B cell (primary cell): ENCODE measurements at regions not wholly inside any gene's neighbourhood (a gene's known extent, or its start where the extent isn't known, plus 50 kb on each side); places are given as distances from the start of the nearest gene placed in this dataset.

Experiments used
- ATAC-seq: fragments of 200-7000 bp; cut with Tn5 transposase; one replicate; pipeline ENCODE4 v1.10.0; 2021; ENCODE audit warnings: low read depth, mild to moderate bottlenecking, moderate number of reproducible peaks, moderate library complexity
- CTCF ChIA-PET: fragments of 350-600 bp; sonication (Branson Sonifier 250); formaldehyde crosslinking; loops from one replicate; lab custom pipeline; 2021; ENCODE audit warnings: antibody characterized with exemption, inconsistent platforms; lab: Charles Lee
- POLR2A ChIA-PET: fragments of 350-600 bp; sonication (Branson Sonifier 250); formaldehyde crosslinking; loops from one replicate; lab custom pipeline; 2021; ENCODE audit warnings: antibody characterized with exemption; lab: Charles Lee
- DNase-seq: peaks from one replicate; pipeline ENCODE4 v3.0.0; 2013
- H2AFZ ChIP-seq: 2 replicates; pipeline ENCODE4 v1.6.1; 2012; ENCODE audit warnings: mild to moderate bottlenecking, low read depth, low read length; ENCODE audit not compliant: insufficient read depth, poor library complexity, severe bottlenecking
- H3K27ac ChIP-seq, 2 donors: 1 replicate in 1 of 2; 2 replicates in 1 of 2; pipeline ENCODE4 v1.5.1; 2012 to 2013; ENCODE audit warnings: low read length in 2 of 2, mild to moderate bottlenecking in 2 of 2, moderate library complexity in 1 of 2
- H3K27me3 ChIP-seq, 4 experiments: fragments of 200-600 bp in 1 of 4; sonication (generic) in 1 of 4; replicated peaks in 1 of 4; 1 replicate in 2 of 4; 2 replicates in 2 of 4; pipeline versions ENCODE4 v1.6.1 to v1.7.0; 2013 to 2016; ENCODE audit warnings: low read length in 3 of 4, mild to moderate bottlenecking in 2 of 4, mixed read lengths in 1 of 4, moderate library complexity in 1 of 4; ENCODE audit not compliant: insufficient read depth in 4 of 4, control insufficient read depth in 3 of 4; ENCODE audit errors: control extremely low read depth in 1 of 4
- H3K36me3 ChIP-seq, 2 experiments: replicated peaks in 1 of 2; 1 replicate in 1 of 2; 2 replicates in 1 of 2; pipeline versions ENCODE4 v1.6.1 to v1.7.1; 2013; ENCODE audit warnings: low read length in 1 of 2; ENCODE audit not compliant: insufficient read depth in 2 of 2, control insufficient read depth in 1 of 2; ENCODE audit errors: control extremely low read depth in 1 of 2, extremely low read depth in 1 of 2
- H3K4me1 ChIP-seq, 2 donors: fragments of 200-600 bp in 1 of 2; sonication (generic) in 1 of 2; 1 replicate in 1 of 2; 2 replicates in 1 of 2; pipeline versions ENCODE4 v1.5.1 to v1.6.1; 2013 to 2017; ENCODE audit warnings: low read length in 2 of 2; ENCODE audit not compliant: control insufficient read depth in 2 of 2, insufficient read depth in 2 of 2
- H3K4me2 ChIP-seq: replicated peaks from 2 replicates; pipeline ENCODE3; 2012; ENCODE audit warnings: mild to moderate bottlenecking, low read depth, low read length; ENCODE audit not compliant: poor library complexity, severe bottlenecking
- H3K4me3 ChIP-seq, 5 experiments: fragments of 200-600 bp in 1 of 5; sonication (generic) in 1 of 5; 1 replicate in 3 of 5; 2 replicates in 2 of 5; pipeline versions ENCODE4 v1.5.1 to v1.7.0; 2011 to 2016; ENCODE audit warnings: low read length in 4 of 5, mild to moderate bottlenecking in 4 of 5, low read depth in 2 of 5, control low read depth in 1 of 5, moderate library complexity in 1 of 5; ENCODE audit not compliant: insufficient read depth in 1 of 5; ENCODE audit errors: control extremely low read depth in 1 of 5, extremely low read depth in 1 of 5
- H3K79me2 ChIP-seq: fragments of 200-600 bp; sonication (generic); one replicate; pipeline ENCODE4 v1.6.0; 2016; ENCODE audit warnings: low read length; ENCODE audit not compliant: control insufficient read depth, insufficient read depth
- H3K9ac ChIP-seq: fragments of 200-600 bp; sonication (generic); 2 replicates; pipeline ENCODE4 v1.6.1; 2017; ENCODE audit warnings: mild to moderate bottlenecking, low read length, moderate library complexity
- H3K9me3 ChIP-seq, 3 donors: one replicate each; pipeline versions ENCODE4 v1.6.1 to v1.7.1; 2013; ENCODE audit warnings: low read length in 2 of 3; ENCODE audit not compliant: control insufficient read depth in 2 of 3, insufficient read depth in 1 of 3; ENCODE audit errors: control extremely low read depth in 1 of 3
- H4K20me1 ChIP-seq: 2 replicates; pipeline ENCODE4 v1.6.0; 2012; ENCODE audit warnings: mild to moderate bottlenecking, low read length; ENCODE audit not compliant: insufficient read depth, control insufficient read depth, poor library complexity, severe bottlenecking
- H3K27ac Mint-ChIP-seq: one replicate; pipeline ENCODE4 v1.8.0; 2021; ENCODE audit warnings: mixed read lengths
- H3K27me3 Mint-ChIP-seq: one replicate; pipeline ENCODE4 v1.8.0; 2021; ENCODE audit warnings: mixed read lengths
- H3K4me1 Mint-ChIP-seq: one replicate; pipeline ENCODE4 v1.8.0; 2021; ENCODE audit warnings: mixed read lengths
- H3K4me3 Mint-ChIP-seq: one replicate; pipeline ENCODE4 v1.8.0; 2021; ENCODE audit warnings: mixed read lengths
- H3K9me3 Mint-ChIP-seq: one replicate; pipeline ENCODE4 v1.8.0; 2022; ENCODE audit warnings: mixed read lengths; ENCODE audit not compliant: insufficient read depth
- EZH2 ChIP-seq: IDR thresholded peaks from 2 replicates; pipeline ENCODE4 v1.6.1; 2012; ENCODE audit warnings: borderline replicate concordance, low read depth, mild to moderate bottlenecking, moderate library complexity, low read length; ENCODE audit not compliant: insufficient read depth, poor library complexity, severe bottlenecking
- WGBS: methylation state at CpG from one replicate; pipeline ENCODE4 v1.1.5; 2013; ENCODE audit warnings: missing lambda C conversion rate; ENCODE audit not compliant: insufficient coverage; 5-methylcytosine and 5-hydroxymethylcytosine counted together
- intact Hi-C: fragments of 100-400 bp; cut with micrococcal nuclease; formaldehyde crosslinking; loops from one replicate; pipeline ENCODE4 v1.10.0; 2022
- TF ChIP-seq, protein P1 (sequence below): fragments of 200-600 bp; IDR thresholded peaks from one replicate; pipeline ENCODE4 v1.8.0; 2022; ENCODE audit warnings: antibody characterized with exemption, mild to moderate bottlenecking

GRCh38 chr1:83064589-83065242, 934.2 kb downstream of the TTLL7 start:
- ATAC-seq = no peak
- Mint-ChIP-seq H3K9me3 (no peaks in the 10 kb centered on the region), H3K4me3 (no peak overlapping the region), H3K4me1 (no peaks in the 10 kb centered on the region), H3K27ac (no peak overlapping the region), H3K27me3 (no peaks in the 10 kb centered on the region)
- intact Hi-C loops = no loop called here
- Histone ChIP-seq H3K4me1 (no peaks in the 10 kb centered on the region), H3K36me3 (no peaks in the 10 kb centered on the region), H3K27me3 (no peaks in the 10 kb centered on the region), H3K79me2 (no peaks in the 10 kb centered on the region), H2AFZ (no peak overlapping the region), H4K20me1 (no peaks in the 10 kb centered on the region), H3K9me3 (peaks cover 0 to 8% (median 0%) of the 10 kb centered on the region in 3 donors), H3K4me3 (no peak overlapping the region), H3K9ac (no peak overlapping the region), H3K4me2 (no peak overlapping the region), H3K27ac (no peak overlapping the region)
- TF ChIP-seq, protein P1, sequence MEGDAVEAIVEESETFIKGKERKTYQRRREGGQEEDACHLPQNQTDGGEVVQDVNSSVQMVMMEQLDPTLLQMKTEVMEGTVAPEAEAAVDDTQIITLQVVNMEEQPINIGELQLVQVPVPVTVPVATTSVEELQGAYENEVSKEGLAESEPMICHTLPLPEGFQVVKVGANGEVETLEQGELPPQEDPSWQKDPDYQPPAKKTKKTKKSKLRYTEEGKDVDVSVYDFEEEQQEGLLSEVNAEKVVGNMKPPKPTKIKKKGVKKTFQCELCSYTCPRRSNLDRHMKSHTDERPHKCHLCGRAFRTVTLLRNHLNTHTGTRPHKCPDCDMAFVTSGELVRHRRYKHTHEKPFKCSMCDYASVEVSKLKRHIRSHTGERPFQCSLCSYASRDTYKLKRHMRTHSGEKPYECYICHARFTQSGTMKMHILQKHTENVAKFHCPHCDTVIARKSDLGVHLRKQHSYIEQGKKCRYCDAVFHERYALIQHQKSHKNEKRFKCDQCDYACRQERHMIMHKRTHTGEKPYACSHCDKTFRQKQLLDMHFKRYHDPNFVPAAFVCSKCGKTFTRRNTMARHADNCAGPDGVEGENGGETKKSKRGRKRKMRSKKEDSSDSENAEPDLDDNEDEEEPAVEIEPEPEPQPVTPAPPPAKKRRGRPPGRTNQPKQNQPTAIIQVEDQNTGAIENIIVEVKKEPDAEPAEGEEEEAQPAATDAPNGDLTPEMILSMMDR = no peak
- TF ChIP-seq EZH2 = no peak
- POLR2A ChIA-PET = no interaction called here
- no CpG with 5 or more reads among the region's 4 CpGs for WGBS
- CTCF ChIA-PET = no interaction called here
- DNase-seq = no peak

GRCh38 chr1:83060651-83061390, 938.1 kb downstream of the TTLL7 start:
- WGBS = 96% methylated on average over 5 of the region's 5 CpGs
- intact Hi-C loops = no loop called here
- no peak for DNase-seq
- no peaks in the 10 kb centered on the region for H3K4me1 ChIP-seq
- no peaks in the 10 kb centered on the region for H3K9me3 Mint-ChIP-seq
- POLR2A ChIA-PET = interaction anchor here (0.5 kb wide), 1 partner anchor 187 kb away, joined by 5 read pairs; no protein-coding TSS in a partner anchor
- no peak overlapping the region for H2AFZ ChIP-seq
- no peak for TF ChIP-seq EZH2
- TF ChIP-seq, protein P1 = no peak
- no peak overlapping the region for H3K4me3 Mint-ChIP-seq
- CTCF ChIA-PET = no interaction called here
- H3K9me3 ChIP-seq = no peaks in the 10 kb centered on the region
- H3K27me3 Mint-ChIP-seq = no peaks in the 10 kb centered on the region
- no peaks in the 10 kb centered on the region for H4K20me1 ChIP-seq
- no peaks in the 10 kb centered on the region for H3K4me1 Mint-ChIP-seq
- H3K27ac ChIP-seq = no peak overlapping the region
- no peak overlapping the region for H3K27ac Mint-ChIP-seq
- H3K9ac ChIP-seq = no peak overlapping the region
- no peak overlapping the region for H3K4me2 ChIP-seq
- H3K36me3 ChIP-seq = no peaks in the 10 kb centered on the region
- no peak overlapping the region for H3K4me3 ChIP-seq
- no peak for ATAC-seq
- no peaks in the 10 kb centered on the region for H3K79me2 ChIP-seq
- H3K27me3 ChIP-seq = no peaks in the 10 kb centered on the region
